ENCODE measurements at regions not wholly inside any gene's neighbourhood (a gene's known extent, or its start where the extent isn't known, plus 50 kb on each side); places are given as distances from the start of the nearest gene placed in this dataset.

GRCh38 chr4:173801876-173802661 is 272.0 kb upstream of the HAND2 start:
- no peaks in the 10 kb centered on the region for H3K4me1 Mint-ChIP-seq (ENCODE audit: unreplicated experiment)
- no peaks in the 10 kb centered on the region for H3K27me3 Mint-ChIP-seq (ENCODE audit: unreplicated experiment)
- H3K27ac Mint-ChIP-seq (ENCODE audit: unreplicated experiment), result no peak overlapping the region
- no peak overlapping the region for H3K4me3 Mint-ChIP-seq (ENCODE audit: unreplicated experiment)
- no peaks in the 10 kb centered on the region for H3K9me3 Mint-ChIP-seq (ENCODE audit: unreplicated experiment)
- no peaks in the 10 kb centered on the region for H3K36me3 Mint-ChIP-seq (ENCODE audit: low read depth, unreplicated experiment)
- TF ChIP-seq CTCF (IDR thresholded peaks at IDR 0.05; ENCODE audit: unreplicated experiment), result no peak
- no peak for DNase-seq (ENCODE audit: low spot score)

DNA sequence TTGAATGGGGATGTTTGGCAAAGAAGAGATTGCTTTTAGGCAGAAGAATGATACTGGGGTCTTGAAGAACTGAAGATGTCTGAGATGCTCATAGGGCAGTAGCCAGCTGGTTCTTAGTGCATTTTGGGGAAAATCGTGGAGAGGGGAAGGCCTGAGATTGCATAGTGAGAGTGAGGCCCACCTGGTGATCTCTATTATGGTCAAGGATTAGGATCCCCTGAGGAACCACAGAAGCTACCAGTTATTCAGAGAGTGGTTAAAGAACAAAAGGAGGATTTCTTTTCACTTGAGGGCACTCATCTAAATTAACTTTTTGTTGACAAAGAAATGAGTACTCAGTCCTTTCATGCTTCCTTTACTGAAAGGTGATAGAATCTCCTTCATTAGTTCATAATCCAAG is 271.3 kb upstream of the HAND2 start:
- Mint-ChIP-seq H3K4me1 (ENCODE audit: unreplicated experiment) (no peaks in the 10 kb centered on the region), H3K9me3 (ENCODE audit: unreplicated experiment) (no peaks in the 10 kb centered on the region), H3K36me3 (ENCODE audit: low read depth, unreplicated experiment) (no peaks in the 10 kb centered on the region), H3K27ac (ENCODE audit: unreplicated experiment) (no peak overlapping the region), H3K4me3 (ENCODE audit: unreplicated experiment) (no peak overlapping the region), H3K27me3 (ENCODE audit: unreplicated experiment) (no peaks in the 10 kb centered on the region)
- no peak for DNase-seq (ENCODE audit: low spot score)
- no peak for TF ChIP-seq CTCF (IDR thresholded peaks at IDR 0.05; ENCODE audit: unreplicated experiment)

GRCh38 chr4:173797296-173797695 is 267.3 kb upstream of the HAND2 start:
- Mint-ChIP-seq H3K9me3 (ENCODE audit: unreplicated experiment) (no peaks in the 10 kb centered on the region), H3K4me3 (ENCODE audit: unreplicated experiment) (no peak overlapping the region), H3K36me3 (ENCODE audit: low read depth, unreplicated experiment) (no peaks in the 10 kb centered on the region), H3K27me3 (ENCODE audit: unreplicated experiment) (no peaks in the 10 kb centered on the region), H3K4me1 (ENCODE audit: unreplicated experiment) (no peaks in the 10 kb centered on the region), H3K27ac (ENCODE audit: unreplicated experiment) (no peak overlapping the region)
- TF ChIP-seq CTCF (IDR thresholded peaks at IDR 0.05; ENCODE audit: unreplicated experiment), result no peak
- DNase-seq (ENCODE audit: low spot score), result no peak

DNA sequence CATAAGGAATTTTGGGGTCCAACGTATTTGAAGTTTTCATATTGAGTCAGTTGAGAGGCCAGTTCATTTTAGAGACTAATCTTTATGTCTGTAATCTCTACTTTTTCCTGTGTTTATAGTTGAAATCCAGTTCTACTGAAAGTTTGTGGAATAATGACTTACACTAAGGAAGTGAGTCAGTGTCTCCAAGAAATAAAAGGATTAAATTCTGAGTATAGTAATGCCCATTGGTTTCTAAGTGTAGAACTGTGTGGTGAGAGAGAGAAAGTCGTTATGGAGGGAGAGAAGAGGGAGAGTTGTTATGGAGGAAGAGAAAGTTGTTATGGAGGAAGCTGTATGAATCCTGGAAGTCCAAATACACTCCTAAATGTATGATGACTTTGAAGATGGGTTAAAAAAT is 264.6 kb upstream of the HAND2 start:
- Mint-ChIP-seq H3K36me3 (ENCODE audit: low read depth, unreplicated experiment) (no peaks in the 10 kb centered on the region), H3K4me3 (ENCODE audit: unreplicated experiment) (no peak overlapping the region), H3K27me3 (ENCODE audit: unreplicated experiment) (no peaks in the 10 kb centered on the region), H3K9me3 (ENCODE audit: unreplicated experiment) (no peaks in the 10 kb centered on the region), H3K4me1 (ENCODE audit: unreplicated experiment) (no peaks in the 10 kb centered on the region), H3K27ac (ENCODE audit: unreplicated experiment) (no peak overlapping the region)
- no peak for DNase-seq (ENCODE audit: low spot score)
- no peak for TF ChIP-seq CTCF (IDR thresholded peaks at IDR 0.05; ENCODE audit: unreplicated experiment)

GRCh38 chr4:173793937-173794510 is 264.0 kb upstream of the HAND2 start:
- Mint-ChIP-seq H3K4me1 (ENCODE audit: unreplicated experiment) (no peaks in the 10 kb centered on the region), H3K4me3 (ENCODE audit: unreplicated experiment) (no peak overlapping the region), H3K36me3 (ENCODE audit: low read depth, unreplicated experiment) (no peaks in the 10 kb centered on the region), H3K27ac (ENCODE audit: unreplicated experiment) (no peak overlapping the region), H3K27me3 (ENCODE audit: unreplicated experiment) (no peaks in the 10 kb centered on the region), H3K9me3 (ENCODE audit: unreplicated experiment) (no peaks in the 10 kb centered on the region)
- no peak for DNase-seq (ENCODE audit: low spot score)
- TF ChIP-seq CTCF (IDR thresholded peaks at IDR 0.05; ENCODE audit: unreplicated experiment), result no peak
